HG02840 (cell line): ENCODE measurements at regions not wholly inside any gene's neighbourhood (a gene's known extent, or its start where the extent isn't known, plus 50 kb on each side); places are given as distances from the start of the nearest gene placed in this dataset.

Experiments used
- ATAC-seq: cut with Tn5 transposase; IDR thresholded peaks from one replicate; pipeline ENCODE4 v1.9.1; 2021; ENCODE audit warnings: mild to moderate bottlenecking, moderate library complexity, moderate number of reproducible peaks; ENCODE audit not compliant: unreplicated experiment, low FRiP score

- no peak for ATAC-seq
Observed at GRCh38 chr3:72012363-72012762, 227.4 kb upstream of the PROK2 start.

- no peak for ATAC-seq
Observed at GRCh38 chr3:72011485-72011884, 226.5 kb upstream of the PROK2 start.

DNA sequence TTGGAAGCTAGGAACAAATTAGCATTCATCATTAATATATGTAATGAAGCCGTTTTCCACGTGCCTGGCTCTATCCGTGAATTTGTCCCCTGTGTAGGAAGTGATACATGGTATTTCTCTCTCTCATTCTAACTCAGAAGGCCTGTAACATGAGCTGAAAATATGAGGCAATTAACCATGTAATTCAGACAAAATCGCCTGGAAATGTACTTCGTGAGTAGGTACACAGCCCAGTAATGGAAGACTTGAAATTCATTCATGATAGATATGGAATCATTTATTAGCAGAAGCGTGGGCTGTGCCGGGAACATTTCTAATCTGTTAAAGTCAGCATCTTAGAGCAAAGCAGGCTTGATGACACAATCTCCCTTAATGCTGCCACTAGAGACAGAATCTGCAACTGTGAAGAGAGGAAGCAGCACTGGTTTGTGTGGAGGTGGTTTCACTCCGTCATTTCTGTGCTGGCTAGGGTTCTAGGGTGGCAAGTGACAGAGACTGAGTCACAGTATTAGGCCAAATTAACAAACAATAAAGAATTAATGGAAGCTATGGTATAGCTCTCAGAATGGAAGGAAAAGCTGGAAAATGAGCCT lies 225.0 kb upstream of the PROK2 start:
- ATAC-seq: no peak

- ATAC-seq: no peak
Observed at GRCh38 chr3:72008226-72008996, 223.5 kb upstream of the PROK2 start.

DNA sequence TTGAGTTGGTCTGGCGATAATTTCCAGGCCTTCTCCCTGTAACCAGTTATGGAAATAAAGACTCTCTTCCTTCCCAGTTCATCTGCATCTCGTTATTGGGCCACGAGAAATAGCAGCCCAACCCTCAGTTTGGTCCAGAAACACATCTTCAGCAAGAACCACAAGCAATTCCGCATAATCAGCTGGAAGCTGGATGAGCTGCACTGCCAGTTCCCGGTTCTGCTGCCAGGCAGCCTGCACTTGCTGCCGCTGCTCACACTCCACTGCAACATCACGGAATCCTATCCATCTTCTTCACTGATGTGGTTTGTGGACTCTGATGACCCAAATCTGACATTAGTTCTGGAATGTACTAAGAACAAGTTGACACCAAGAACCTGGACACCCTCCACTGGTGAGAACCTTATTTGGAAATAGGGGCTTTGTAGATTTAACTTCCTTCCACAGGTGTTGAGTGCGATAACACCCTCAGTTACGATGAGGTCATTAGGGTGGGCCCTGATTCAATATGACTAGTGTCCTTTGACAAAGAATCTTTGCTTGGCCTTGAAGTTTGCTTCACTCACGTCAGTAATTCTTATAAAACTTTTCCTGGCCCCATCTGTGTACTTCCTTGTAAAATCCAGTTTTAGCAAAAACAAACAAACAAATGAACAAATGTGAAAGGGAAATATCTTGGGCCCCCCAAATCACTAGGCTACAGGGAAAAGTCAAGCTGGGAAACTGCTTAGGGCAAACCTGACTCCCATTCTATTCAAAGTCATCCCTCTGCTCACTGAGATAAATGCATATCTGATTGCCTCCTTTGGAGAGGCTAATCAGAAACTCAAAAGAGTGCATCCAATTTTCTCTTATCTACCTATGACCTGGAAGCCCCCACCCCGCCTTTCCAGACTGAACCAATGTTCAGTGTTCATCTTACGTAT lies 221.9 kb upstream of the PROK2 start:
- ATAC-seq: no peak

GRCh38 chr3:72004749-72005292 lies 219.9 kb upstream of the PROK2 start:
- ATAC-seq: no peak

DNA sequence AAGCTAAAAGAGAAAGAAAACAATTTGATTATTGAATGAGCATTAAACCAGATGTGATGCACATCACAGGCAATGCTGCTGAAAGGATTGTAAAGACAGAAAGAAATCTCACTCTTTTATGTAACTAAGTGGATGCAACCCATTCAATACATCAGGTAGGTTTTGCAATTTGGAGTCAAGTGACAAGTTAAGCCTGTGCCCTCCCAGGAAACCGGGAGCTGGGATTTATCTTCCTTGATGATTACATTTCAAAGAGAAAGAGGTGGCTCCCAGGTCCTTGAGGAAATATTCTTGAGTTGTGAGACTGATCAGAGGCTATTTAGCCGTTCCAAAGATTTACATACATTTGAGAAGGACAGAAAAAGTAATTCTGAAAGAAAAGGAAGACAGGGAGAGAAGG lies 219.0 kb upstream of the PROK2 start:
- ATAC-seq: no peak

DNA sequence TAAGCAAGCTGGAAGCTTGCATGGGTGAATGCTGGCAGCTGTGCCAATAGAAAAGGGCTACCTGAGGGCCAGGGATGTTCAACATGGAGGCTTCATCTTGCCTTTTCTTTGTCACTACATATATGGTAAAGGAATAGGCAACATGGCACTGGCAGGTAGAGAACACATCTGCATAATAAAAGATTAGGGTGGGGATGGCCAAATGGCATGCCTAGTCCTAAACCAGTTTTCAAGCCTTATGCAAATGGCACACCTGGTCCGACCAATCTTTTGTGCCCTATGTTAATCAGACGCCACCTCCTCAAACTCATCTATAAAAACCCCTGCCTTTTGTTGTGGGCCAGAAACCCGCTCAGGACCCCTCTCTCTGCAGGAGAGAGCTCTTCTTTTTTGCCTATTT lies 216.8 kb upstream of the PROK2 start:
- ATAC-seq: no peak

DNA sequence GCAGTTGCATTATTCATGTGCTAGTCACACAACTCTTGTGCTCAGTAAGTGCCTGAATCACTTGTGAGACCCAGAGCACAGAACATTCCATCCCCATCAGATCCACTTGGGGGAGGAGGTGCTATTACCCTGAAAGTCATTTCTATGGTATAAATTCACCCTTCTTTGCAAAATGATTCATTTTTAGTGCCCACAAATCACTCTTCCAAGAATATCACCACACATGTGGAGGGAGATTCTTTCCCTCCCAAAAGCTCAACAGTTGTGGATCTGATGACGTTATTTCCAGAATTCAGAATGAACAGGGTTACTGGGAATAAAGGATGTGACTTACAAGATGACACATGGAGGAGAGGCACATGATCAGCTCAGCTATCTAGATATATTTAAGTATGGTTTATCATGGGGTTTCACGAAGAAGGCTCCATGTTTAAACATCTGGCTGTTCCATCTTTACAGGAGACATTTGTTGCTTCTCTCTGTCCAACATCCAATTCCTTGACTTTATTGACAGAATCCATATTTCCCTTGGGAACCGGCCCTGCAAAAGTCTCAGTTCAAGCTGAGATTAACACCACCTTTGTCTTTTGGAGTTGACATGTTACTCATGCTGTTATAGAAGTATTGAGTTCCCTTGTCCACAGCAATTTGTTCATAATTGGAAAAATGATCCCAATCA lies 214.2 kb upstream of the PROK2 start:
- no peak for ATAC-seq

- ATAC-seq: no peak
Observed at GRCh38 chr3:71997066-71997653, 212.2 kb upstream of the PROK2 start.

DNA sequence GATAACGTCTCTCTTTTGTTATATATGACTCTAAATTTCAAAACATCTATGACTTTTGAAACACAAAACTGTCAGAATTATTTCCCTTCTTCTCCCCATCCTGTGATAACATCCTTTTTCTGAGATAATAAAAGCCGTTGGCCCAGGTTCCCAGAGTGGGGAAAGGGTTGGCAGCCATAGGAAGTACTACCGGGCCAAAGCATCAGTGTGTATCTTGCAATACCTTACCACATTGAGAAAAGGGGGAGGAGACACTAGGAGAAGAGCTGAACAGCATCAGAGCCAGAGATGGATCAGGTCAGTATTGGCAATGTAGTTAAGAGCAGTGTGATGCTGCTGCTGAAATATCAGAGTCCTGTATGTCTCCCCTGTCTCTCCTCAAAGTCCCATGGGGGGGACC lies 210.0 kb upstream of the PROK2 start:
- no peak for ATAC-seq

- no peak for ATAC-seq
Observed at GRCh38 chr3:71994203-71994602, 209.3 kb upstream of the PROK2 start.

- no peak for ATAC-seq
Observed at GRCh38 chr3:71991681-71992080, 206.7 kb upstream of the PROK2 start.

DNA sequence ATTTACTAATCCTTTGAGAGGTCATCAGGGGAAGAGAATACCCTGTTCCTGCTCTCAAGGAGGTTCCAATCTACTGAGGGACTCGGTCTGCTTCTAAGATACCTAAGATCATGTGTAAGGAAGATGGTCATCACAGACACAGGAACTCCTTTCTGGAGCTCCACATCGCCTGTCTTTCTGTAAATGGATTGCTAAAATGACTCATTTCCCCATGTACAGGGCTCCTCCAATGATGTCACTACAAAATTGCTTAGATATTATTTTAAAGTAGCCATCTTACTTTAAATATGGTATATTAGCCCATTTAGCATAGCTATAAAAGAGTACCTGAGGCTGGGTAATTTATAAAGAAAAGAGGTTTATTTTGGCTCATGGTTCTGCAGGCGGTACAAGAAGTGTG lies 206.1 kb upstream of the PROK2 start:
- no peak for ATAC-seq

DNA sequence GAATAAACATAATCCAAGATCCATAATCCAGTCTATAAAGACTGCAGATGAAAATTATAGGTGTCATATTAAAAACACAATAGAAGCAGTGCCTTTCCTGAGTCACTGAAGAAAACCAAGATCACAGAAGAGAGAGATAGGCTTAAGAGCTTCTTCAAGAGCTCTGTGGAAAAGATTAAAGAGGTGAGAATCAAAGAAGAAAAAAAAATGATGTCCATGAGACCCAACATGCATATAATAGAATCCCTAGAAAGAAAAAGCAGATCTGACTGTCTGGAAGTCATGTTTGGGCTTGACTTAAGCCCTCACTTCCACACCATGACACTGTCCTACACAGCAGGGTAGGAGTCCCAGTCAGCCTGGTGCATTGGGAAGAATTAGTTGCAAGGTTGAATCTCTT lies 205.6 kb upstream of the PROK2 start:
- ATAC-seq: no peak

- ATAC-seq: no peak
Observed at GRCh38 chr3:71989165-71989564, 204.2 kb upstream of the PROK2 start.

- ATAC-seq: no peak
Observed at GRCh38 chr3:71987828-71988227, 202.9 kb upstream of the PROK2 start.

DNA sequence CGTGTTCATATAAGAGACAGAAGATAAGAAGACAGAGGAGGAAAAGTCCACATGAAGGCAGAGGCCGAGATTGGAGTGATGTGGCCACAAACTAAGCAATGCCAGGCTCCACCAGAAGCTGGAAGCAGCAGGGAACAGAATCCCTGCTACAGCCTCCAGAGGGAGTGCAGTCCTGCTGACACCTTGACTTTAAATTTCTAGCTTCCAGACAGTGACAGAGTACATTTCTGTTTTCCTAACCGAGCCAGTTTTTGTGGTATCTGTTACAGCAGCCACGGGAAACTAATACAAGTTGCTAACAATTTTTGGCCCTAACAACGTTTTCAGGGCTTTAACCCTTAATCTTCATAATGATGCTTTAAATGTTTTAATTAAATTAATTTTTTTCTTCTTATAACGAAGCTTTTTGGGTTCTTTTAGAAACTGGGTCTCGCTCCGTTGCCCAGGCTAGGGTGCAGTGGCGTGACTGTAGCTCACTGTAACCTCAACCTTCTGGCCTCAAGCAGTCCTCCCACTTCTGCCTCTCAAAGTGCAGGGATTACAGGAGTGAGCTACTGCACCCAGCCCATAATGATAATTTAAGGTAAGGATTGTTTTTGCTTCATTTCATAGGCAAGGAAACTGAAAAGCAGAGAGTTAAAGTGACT lies 202.3 kb upstream of the PROK2 start:
- no peak for ATAC-seq

GRCh38 chr3:71986606-71987005 lies 201.7 kb upstream of the PROK2 start:
- ATAC-seq: no peak
